ENCODE measurements at regions not wholly inside any gene's neighbourhood (a gene's known extent, or its start where the extent isn't known, plus 50 kb on each side); places are given as distances from the start of the nearest gene placed in this dataset.

DNA sequence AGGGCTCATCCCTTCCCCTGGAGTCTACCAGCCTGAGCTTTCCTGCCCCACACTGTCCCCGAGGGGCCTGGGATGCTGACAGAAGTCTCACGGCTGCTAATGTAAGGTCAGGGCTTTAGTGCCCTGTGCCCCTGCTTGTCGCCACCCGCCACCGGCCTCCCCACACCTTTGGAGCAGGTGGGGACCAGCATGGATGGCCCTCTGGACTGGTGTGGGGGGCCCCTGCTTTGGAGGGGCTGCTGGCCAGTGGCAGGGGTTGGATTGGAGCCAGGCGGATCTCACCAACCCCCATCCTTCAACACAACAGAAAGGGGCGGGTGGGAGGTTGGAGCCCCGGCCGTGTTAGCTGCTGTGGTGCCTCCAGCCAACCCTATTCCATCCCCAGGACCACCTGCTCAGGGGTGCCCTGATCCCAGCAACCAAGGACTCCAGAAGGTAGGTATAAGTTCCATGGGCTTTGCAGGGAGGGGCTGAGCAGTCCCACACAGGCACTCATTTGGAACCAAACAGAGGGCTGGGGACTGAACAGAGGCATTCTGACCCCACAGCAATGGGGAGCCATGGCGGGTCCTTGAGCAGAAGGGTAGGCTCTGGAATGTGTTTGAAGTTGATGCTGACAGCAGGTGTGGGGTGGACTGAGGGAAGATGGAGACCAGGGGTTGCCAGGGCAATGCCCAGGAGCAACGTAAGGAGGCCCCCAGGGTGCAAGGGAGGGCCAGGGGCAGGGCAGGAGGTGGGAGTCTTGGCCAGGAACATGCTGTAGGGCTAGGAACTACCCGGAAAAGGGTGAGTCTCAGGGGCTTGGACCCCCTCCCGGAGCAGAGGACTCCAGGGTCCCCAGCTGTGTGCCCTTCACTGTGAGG is 145.1 kb upstream of the C14orf180 start:
- TF ChIP-seq, protein P1, sequence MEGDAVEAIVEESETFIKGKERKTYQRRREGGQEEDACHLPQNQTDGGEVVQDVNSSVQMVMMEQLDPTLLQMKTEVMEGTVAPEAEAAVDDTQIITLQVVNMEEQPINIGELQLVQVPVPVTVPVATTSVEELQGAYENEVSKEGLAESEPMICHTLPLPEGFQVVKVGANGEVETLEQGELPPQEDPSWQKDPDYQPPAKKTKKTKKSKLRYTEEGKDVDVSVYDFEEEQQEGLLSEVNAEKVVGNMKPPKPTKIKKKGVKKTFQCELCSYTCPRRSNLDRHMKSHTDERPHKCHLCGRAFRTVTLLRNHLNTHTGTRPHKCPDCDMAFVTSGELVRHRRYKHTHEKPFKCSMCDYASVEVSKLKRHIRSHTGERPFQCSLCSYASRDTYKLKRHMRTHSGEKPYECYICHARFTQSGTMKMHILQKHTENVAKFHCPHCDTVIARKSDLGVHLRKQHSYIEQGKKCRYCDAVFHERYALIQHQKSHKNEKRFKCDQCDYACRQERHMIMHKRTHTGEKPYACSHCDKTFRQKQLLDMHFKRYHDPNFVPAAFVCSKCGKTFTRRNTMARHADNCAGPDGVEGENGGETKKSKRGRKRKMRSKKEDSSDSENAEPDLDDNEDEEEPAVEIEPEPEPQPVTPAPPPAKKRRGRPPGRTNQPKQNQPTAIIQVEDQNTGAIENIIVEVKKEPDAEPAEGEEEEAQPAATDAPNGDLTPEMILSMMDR (IDR thresholded peaks at IDR 0.05; ENCODE audit: borderline replicate concordance, insufficient read depth, low read depth, low read length) = no peak
- no peak overlapping the region for H3K4me3 ChIP-seq (ENCODE audit: low read depth, low read length)

DNA sequence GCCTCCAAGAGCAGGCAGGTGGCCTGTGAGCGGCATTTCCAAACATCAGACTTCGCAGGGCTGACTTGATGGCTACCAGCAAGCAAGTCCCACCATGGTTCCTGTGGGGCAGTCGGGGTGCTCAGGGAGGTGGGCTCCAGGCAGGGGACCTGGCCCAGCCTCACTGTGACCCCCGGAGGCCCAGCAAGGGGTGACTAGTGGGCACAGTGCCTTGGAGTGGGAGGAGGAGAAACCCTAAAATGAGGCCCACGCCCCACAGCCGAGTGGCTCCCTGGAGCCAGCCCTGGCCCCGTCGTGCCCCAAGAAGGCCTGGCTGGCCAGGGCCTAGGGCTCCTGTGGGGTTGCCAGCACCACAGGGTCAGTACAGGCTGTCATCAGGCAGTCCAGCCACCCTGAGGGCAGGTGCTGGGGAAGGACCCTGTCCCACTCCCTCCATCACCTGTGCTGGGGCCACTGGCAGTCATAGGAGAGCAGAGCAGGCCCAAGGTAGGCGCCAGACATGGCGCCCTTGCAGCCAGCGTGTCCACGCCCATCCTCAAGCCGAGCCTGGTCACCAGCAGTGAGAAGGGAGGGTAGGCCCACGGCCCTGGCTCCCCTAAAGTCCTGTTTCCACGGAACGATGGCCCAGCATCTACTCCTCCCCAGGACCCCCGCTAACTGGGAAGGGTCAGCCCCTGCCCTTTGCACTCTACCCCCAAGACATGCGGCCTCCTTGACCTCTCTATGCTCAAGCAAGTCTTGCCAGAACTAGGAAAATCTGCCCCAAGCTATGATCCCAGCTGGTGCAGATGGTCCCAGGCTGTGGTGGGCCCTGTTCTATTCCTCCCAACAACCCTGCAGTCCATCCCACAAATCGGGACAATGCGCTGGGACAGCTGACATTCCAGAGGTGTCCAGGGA is 144.2 kb upstream of the C14orf180 start:
- H3K4me3 ChIP-seq (ENCODE audit: low read depth, low read length) = no peak overlapping the region
- TF ChIP-seq, protein P1 (IDR thresholded peaks at IDR 0.05; ENCODE audit: borderline replicate concordance, insufficient read depth, low read depth, low read length) = no peak

DNA sequence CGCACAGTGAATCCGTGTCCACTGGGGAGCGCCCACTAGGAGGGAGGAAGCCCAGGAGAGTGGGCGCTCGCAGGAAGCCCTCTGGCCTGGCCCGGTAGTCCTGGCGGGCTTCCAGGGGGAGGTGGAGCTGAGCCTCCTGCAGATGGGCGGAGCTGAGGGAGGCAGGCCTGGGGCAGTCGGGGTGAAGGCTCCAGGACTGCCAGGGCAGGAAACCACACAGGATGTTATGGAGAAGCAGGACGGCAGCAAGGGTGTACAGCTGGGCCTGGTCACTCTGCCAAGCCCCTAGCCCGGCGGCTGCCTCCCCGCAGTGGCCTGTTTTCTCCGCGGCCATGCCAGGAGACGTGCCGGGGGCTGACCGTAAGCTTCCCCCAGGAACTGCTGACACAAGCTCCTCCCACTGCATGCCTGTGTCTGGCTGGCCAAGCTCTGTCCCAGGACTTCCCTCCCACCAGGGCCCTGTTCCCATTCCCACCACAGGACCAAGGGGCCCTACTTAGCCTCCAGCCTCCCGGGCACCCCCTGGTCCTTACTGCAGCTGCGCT is 143.4 kb upstream of the C14orf180 start:
- TF ChIP-seq, protein P1 (IDR thresholded peaks at IDR 0.05; ENCODE audit: borderline replicate concordance, insufficient read depth, low read depth, low read length) = no peak
- no peak overlapping the region for H3K4me3 ChIP-seq (ENCODE audit: low read depth, low read length)

DNA sequence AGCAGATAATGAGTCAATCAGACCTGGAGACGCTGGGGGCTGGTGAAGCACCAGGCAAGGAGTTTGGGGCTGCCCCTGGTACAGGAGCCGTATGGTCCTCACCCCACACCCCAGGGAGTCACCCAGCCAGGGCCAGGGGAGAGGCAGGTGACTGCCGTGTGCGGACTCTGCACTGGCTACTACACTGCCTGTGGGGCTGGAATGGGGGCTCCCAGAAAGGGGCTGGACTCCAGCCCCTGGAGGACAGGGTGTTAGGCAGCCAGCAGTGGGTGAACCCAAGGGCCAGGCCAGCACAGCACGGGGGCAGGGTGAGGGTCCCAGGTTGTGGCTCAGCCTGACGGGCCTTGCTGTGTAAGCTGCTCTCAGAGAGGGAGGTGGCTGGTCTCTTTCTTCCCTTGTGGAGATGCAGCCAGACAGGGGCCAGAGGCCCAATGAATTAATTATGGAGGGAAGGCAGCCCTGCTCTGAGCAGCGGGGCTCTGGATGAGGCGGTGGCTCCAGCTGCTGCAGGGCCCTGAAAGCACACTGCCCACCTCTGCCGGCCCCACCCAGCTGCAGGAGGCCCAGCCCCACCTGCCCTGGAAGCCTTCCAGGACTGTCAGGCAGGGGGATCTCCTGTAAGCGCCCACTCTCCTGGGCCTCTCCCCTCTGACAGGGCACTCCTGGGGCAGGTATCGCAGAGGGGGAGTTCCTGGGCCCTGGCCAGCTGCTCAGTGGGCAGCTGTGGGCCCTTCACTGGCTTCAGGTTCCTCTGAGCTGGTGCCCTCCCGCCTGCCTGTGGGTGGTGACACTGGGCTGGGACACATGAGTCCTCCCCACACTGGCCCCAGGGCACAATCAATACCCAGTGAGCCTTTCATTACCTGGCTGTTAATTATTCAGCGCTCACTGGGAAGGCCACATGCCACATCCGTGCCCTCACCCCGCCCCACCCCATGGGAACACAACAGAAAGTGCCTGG is 142.5 kb upstream of the C14orf180 start:
- TF ChIP-seq, protein P1 (IDR thresholded peaks at IDR 0.05; ENCODE audit: borderline replicate concordance, insufficient read depth, low read depth, low read length) = no peak

DNA sequence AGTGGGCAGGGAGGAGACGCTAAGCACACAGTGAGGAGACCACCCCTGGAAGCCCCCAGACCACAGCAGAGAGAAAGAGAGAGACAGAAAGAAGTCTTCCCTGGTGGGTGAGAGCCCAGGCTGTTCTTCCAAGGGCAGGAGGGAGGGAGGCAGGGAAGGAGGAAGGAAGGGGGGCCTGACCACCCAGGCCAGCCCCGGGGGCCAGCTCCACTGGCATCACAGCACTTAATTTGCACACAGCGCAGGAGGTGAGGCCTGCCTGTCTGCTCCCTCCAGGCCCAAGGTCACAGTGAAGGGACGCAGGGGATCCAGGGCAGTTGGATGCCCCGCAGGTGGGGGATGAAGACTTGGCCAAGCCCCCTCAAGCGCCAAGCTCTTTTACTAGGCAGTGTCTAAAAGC is 141.9 kb upstream of the C14orf180 start:
- H3K4me3 ChIP-seq (ENCODE audit: low read depth, low read length) = no peak overlapping the region
- TF ChIP-seq, protein P1 (IDR thresholded peaks at IDR 0.05; ENCODE audit: borderline replicate concordance, insufficient read depth, low read depth, low read length) = no peak

More for the DNA sequence above, 142.5 kb upstream of the C14orf180 start:
- H3K4me3 ChIP-seq (ENCODE audit: low read depth, low read length) = no peak overlapping the region

DNA sequence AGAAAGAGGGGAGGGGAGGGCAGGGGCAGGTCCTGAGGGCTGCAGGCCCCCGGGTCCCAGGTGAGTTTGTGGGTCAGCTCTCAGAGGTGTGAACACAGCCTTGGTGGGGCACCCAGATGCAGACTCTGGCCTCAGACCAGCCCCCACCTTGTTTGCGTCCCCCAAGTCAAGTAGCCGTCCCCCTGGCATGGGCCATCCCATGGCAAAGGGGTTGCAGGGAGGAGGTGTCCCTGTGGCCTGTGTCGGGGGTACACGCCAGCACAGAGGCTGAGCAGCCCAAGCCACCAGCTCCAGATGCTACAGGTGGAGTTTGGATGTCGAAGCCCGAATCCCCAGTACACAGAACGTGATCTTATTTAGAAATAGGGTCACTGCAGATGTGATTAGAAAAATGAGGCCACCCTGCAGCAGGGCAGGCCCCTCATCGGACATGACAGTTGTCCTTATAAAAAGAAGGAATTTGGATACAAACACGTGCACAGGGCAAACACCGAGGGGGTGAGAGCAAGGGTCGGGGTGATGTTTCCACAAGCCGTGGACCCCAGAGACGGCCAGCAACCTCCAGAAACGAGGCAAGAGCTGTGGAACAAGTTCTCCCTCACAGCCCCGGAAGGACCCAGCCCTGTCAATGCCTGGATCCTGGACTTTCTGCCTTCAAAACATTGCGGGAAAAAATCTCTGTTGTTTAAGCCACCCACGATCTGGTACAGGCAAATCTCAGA is 141.2 kb upstream of the C14orf180 start:
- TF ChIP-seq, protein P1 (IDR thresholded peaks at IDR 0.05; ENCODE audit: borderline replicate concordance, insufficient read depth, low read depth, low read length) = no peak
- no peak overlapping the region for H3K4me3 ChIP-seq (ENCODE audit: low read depth, low read length)

Measured in GM12875 (cell line).